Hepatocyte (in vitro differentiated cells): ENCODE measurements at regions not wholly inside any gene's neighbourhood (a gene's known extent, or its start where the extent isn't known, plus 50 kb on each side); places are given as distances from the start of the nearest gene placed in this dataset.

Source experiments
- DNase-seq: peaks from one replicate; pipeline ENCODE4 v3.0.0-alpha.2; 2016; ENCODE audit warnings: low spot score
- H2AFZ ChIP-seq: fragments of 200-600 bp; sonication (generic); 2 replicates; pipeline ENCODE4 v1.6.0; 2016; ENCODE audit warnings: antibody characterized with exemption, mild to moderate bottlenecking
- H3K27ac ChIP-seq: fragments of 200-600 bp; sonication (generic); 2 replicates; pipeline ENCODE4 v1.5.1; 2016; ENCODE audit warnings: mild to moderate bottlenecking
- H3K27me3 ChIP-seq: fragments of 200-600 bp; sonication (generic); 2 replicates; pipeline ENCODE4 v1.6.1; 2016
- H3K36me3 ChIP-seq: fragments of 200-600 bp; sonication (generic); replicated peaks from 2 replicates; pipeline ENCODE4 v1.5.1; 2016; ENCODE audit warnings: low read depth; ENCODE audit not compliant: insufficient read depth
- H3K4me1 ChIP-seq: fragments of 200-600 bp; sonication (generic); 2 replicates; pipeline ENCODE4 v1.5.1; 2016; ENCODE audit warnings: mild to moderate bottlenecking, moderate library complexity; ENCODE audit not compliant: insufficient read depth
- H3K4me2 ChIP-seq: fragments of 200-600 bp; sonication (generic); 2 replicates; pipeline ENCODE4 v1.6.0; 2016
- H3K4me3 ChIP-seq: fragments of 200-600 bp; sonication (generic); 2 replicates; pipeline ENCODE4 v1.5.1; 2016; ENCODE audit warnings: mild to moderate bottlenecking
- H3K79me2 ChIP-seq: fragments of 200-600 bp; sonication (generic); 2 replicates; pipeline ENCODE4 v1.6.0; 2017; ENCODE audit warnings: mild to moderate bottlenecking
- H3K9me2 ChIP-seq: fragments of 200-600 bp; sonication (generic); replicated peaks from 2 replicates; pipeline ENCODE4 v1.6.0; 2017; ENCODE audit warnings: mild to moderate bottlenecking; ENCODE audit not compliant: insufficient read depth
- H3K9me3 ChIP-seq: fragments of 200-600 bp; sonication (generic); 2 replicates; pipeline ENCODE4 v1.5.1; 2016; ENCODE audit warnings: low read depth, mild to moderate bottlenecking
- H4K20me1 ChIP-seq: fragments of 200-600 bp; sonication (generic); 2 replicates; pipeline ENCODE4 v1.6.0; 2016; ENCODE audit warnings: mild to moderate bottlenecking; ENCODE audit not compliant: insufficient read depth, poor library complexity, severe bottlenecking
- EZH2 ChIP-seq: fragments of 200-600 bp; sonication (generic); IDR thresholded peaks from 2 replicates; pipeline ENCODE4 v1.6.1; 2016; ENCODE audit warnings: antibody characterized with exemption, mild to moderate bottlenecking, borderline replicate concordance
- EZH2phosphoT487 ChIP-seq: fragments of 200-600 bp; sonication (generic); IDR thresholded peaks from one replicate; pipeline ENCODE4 v1.6.1; 2018; ENCODE audit warnings: antibody characterized with exemption, mild to moderate bottlenecking, low read depth, moderate library complexity; ENCODE audit not compliant: unreplicated experiment, severe bottlenecking
- WGBS: methylation state at CpG from one replicate; pipeline ENCODE4 v1.1.6; 2016; ENCODE audit warnings: low lambda C conversion rate; ENCODE audit errors: missing lambda C conversion rate; 5-methylcytosine and 5-hydroxymethylcytosine counted together
- TF ChIP-seq, protein P1 (sequence below): fragments of 200-600 bp; sonication (generic); IDR thresholded peaks from 2 replicates; pipeline ENCODE4 v1.5.1; 2016; ENCODE audit warnings: antibody characterized with exemption, mild to moderate bottlenecking; ENCODE audit not compliant: poor library complexity

GRCh38 chr10:43959364-43960134 lies 310.9 kb upstream of the ZNF32 start:
- Histone ChIP-seq H3K4me3 (no peak overlapping the region), H3K36me3 (no peaks in the 10 kb centered on the region), H3K4me2 (no peak overlapping the region), H4K20me1 (no peaks in the 10 kb centered on the region), H2AFZ (no peak overlapping the region), H3K9me3 (no peaks in the 10 kb centered on the region), H3K27me3 (no peaks in the 10 kb centered on the region), H3K79me2 (no peaks in the 10 kb centered on the region), H3K4me1 (no peaks in the 10 kb centered on the region), H3K9me2 (no peaks in the 10 kb centered on the region), H3K27ac (no peak overlapping the region)
- TF ChIP-seq EZH2, result no peak
- no peak for TF ChIP-seq EZH2phosphoT487
- TF ChIP-seq, protein P1, sequence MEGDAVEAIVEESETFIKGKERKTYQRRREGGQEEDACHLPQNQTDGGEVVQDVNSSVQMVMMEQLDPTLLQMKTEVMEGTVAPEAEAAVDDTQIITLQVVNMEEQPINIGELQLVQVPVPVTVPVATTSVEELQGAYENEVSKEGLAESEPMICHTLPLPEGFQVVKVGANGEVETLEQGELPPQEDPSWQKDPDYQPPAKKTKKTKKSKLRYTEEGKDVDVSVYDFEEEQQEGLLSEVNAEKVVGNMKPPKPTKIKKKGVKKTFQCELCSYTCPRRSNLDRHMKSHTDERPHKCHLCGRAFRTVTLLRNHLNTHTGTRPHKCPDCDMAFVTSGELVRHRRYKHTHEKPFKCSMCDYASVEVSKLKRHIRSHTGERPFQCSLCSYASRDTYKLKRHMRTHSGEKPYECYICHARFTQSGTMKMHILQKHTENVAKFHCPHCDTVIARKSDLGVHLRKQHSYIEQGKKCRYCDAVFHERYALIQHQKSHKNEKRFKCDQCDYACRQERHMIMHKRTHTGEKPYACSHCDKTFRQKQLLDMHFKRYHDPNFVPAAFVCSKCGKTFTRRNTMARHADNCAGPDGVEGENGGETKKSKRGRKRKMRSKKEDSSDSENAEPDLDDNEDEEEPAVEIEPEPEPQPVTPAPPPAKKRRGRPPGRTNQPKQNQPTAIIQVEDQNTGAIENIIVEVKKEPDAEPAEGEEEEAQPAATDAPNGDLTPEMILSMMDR, result no peak
- 82% methylated on average over 11 of the region's 11 CpGs for WGBS
- DNase-seq, result no peak

DNA sequence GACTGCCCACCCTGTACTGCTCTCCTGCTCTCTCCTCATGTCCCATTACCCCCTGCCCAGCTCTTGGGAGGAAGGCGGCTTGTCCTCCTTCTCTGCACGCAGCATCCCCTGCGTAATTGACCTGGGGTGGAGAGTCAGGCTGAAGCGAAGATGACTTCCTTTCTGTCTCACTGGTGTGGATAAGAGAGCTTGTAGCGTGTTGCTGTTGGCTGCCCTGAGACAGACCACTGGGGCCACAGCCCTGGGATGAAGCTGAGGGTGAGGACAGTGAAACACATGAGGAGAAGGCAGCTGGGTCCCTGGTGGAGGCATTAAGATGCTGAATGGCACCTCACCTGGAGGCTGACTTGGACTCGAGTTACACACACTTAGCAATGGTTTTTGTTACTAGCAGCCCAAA lies 310.3 kb upstream of the ZNF32 start:
- no peaks in the 10 kb centered on the region for H3K79me2 ChIP-seq
- H3K9me3 ChIP-seq, result no peaks in the 10 kb centered on the region
- TF ChIP-seq, protein P1, result no peak
- TF ChIP-seq EZH2, result no peak
- TF ChIP-seq EZH2phosphoT487, result no peak
- H2AFZ ChIP-seq, result no peak overlapping the region
- no peaks in the 10 kb centered on the region for H4K20me1 ChIP-seq
- no peaks in the 10 kb centered on the region for H3K36me3 ChIP-seq
- no peaks in the 10 kb centered on the region for H3K27me3 ChIP-seq
- WGBS, result 96% methylated on average over 6 of the region's 6 CpGs
- no peak overlapping the region for H3K27ac ChIP-seq
- no peaks in the 10 kb centered on the region for H3K4me1 ChIP-seq
- no peak for DNase-seq
- H3K4me3 ChIP-seq, result no peak overlapping the region
- no peaks in the 10 kb centered on the region for H3K9me2 ChIP-seq
- H3K4me2 ChIP-seq, result no peak overlapping the region

- Histone ChIP-seq H3K4me2 (no peak overlapping the region), H3K4me3 (no peak overlapping the region), H3K27me3 (no peaks in the 10 kb centered on the region), H3K4me1 (no peaks in the 10 kb centered on the region), H3K27ac (no peak overlapping the region), H3K36me3 (no peaks in the 10 kb centered on the region), H2AFZ (no peak overlapping the region), H3K79me2 (no peaks in the 10 kb centered on the region), H4K20me1 (no peaks in the 10 kb centered on the region), H3K9me2 (no peaks in the 10 kb centered on the region), H3K9me3 (no peaks in the 10 kb centered on the region)
- TF ChIP-seq, protein P1, result no peak
- no peak for TF ChIP-seq EZH2
- TF ChIP-seq EZH2phosphoT487, result no peak
- DNase-seq, result no peak
- WGBS, result 97% methylated on average over 6 of the region's 6 CpGs
Measured at GRCh38 chr10:43958071-43958432, 309.4 kb upstream of the ZNF32 start.
